NCI-H1694 (cell line): ENCODE measurements at regions not wholly inside any gene's neighbourhood (a gene's known extent, or its start where the extent isn't known, plus 50 kb on each side); places are given as distances from the start of the nearest gene placed in this dataset.

Experiments
- DNase-seq: peaks from one replicate; lab custom pipeline; 2025; lab: John Stamatoyannopoulos, UW

- DNase-seq = no peak
Observed at GRCh38 chr16:64654178-64654577, 467.7 kb downstream of the CDH11 start.

GRCh38 chr16:64648282-64648681, 473.6 kb downstream of the CDH11 start:
- no peak for DNase-seq

GRCh38 chr16:64641343-64641742, 480.5 kb downstream of the CDH11 start:
- DNase-seq = no peak

- peak; percentile 69 for DNase-seq
Observed at GRCh38 chr16:64638766-64639165, 483.1 kb downstream of the CDH11 start.

GRCh38 chr16:64629622-64630021, 492.2 kb downstream of the CDH11 start:
- DNase-seq = no peak

- peak; percentile 87 for DNase-seq
Observed at GRCh38 chr16:64627781-64628180, 494.1 kb downstream of the CDH11 start.

- peak; percentile 69 for DNase-seq
Observed at GRCh38 chr16:64627288-64627687, 494.6 kb downstream of the CDH11 start.

- peak; percentile 87 for DNase-seq
Observed at GRCh38 chr16:64626776-64627175, 495.1 kb downstream of the CDH11 start.

GRCh38 chr16:64621616-64622015, 500.2 kb downstream of the CDH11 start:
- DNase-seq = no peak

- DNase-seq = peak; percentile 70
Observed at GRCh38 chr16:64617836-64618476, 503.9 kb downstream of the CDH11 start.

GRCh38 chr16:64615630-64616280, 506.1 kb downstream of the CDH11 start:
- DNase-seq = peak; percentile 85

GRCh38 chr16:64596196-64596595, 525.7 kb downstream of the CDH11 start:
- DNase-seq = no peak

- no peak for DNase-seq
Observed at GRCh38 chr16:64590513-64590912, 531.4 kb downstream of the CDH11 start.

- DNase-seq = no peak
Observed at GRCh38 chr16:64589836-64590235, 532.0 kb downstream of the CDH11 start.

- no peak for DNase-seq
Observed at GRCh38 chr16:64586781-64587180, 535.1 kb downstream of the CDH11 start.

- no peak for DNase-seq
Observed at GRCh38 chr16:64585367-64585766, 536.5 kb downstream of the CDH11 start.

- no peak for DNase-seq
Observed at GRCh38 chr16:64580558-64580957, 541.3 kb downstream of the CDH11 start.

- no peak for DNase-seq
Observed at GRCh38 chr16:64579712-64580111, 542.2 kb downstream of the CDH11 start.

- no peak for DNase-seq
Observed at GRCh38 chr16:64545768-64546167, 576.1 kb downstream of the CDH11 start.

- DNase-seq = no peak
Observed at GRCh38 chr16:64544859-64545258, 577.0 kb downstream of the CDH11 start.

- DNase-seq = no peak
Observed at GRCh38 chr16:64543441-64543840, 578.4 kb downstream of the CDH11 start.

GRCh38 chr16:64543031-64543430, 578.8 kb downstream of the CDH11 start:
- no peak for DNase-seq

GRCh38 chr16:64542152-64542551, 579.7 kb downstream of the CDH11 start:
- no peak for DNase-seq

- DNase-seq = no peak
Observed at GRCh38 chr16:64541621-64542020, 580.2 kb downstream of the CDH11 start.
